SK-N-SH (cell line): ENCODE measurements at regions not wholly inside any gene's neighbourhood (a gene's known extent, or its start where the extent isn't known, plus 50 kb on each side); places are given as distances from the start of the nearest gene placed in this dataset.

Experiments used
- CTCF ChIA-PET: fragments of 300-600, 350-600 bp; formaldehyde crosslinking; extraction: SDS; loops from one replicate; lab custom pipeline; 2021; lab: Yijun Ruan, JAX
- POLR2A ChIA-PET: fragments of 350-600 bp; sonication (Branson Sonifier 250); formaldehyde crosslinking; extraction: SDS; loops from one replicate; lab custom pipeline; 2020; ENCODE audit warnings: antibody characterized with exemption, inconsistent platforms; lab: Yijun Ruan, JAX
- DNase-seq: peaks from one replicate; pipeline ENCODE4 v3.0.0; 2012
- H2AFZ ChIP-seq: fragments of 200-600 bp; sonication (generic); 2 replicates; pipeline ENCODE4 v1.8.1; 2016; ENCODE audit warnings: antibody characterized with exemption, mild to moderate bottlenecking, low read depth
- H3F3A ChIP-seq: fragments of 200-600 bp; sonication (generic); replicated peaks from 2 replicates; pipeline ENCODE3; 2016; ENCODE audit warnings: antibody characterized with exemption, mild to moderate bottlenecking; ENCODE audit not compliant: insufficient read depth
- H3K27ac ChIP-seq, 2 experiments: fragments of 200-500 bp in 1 of 2; fragments of 200-600 bp in 1 of 2; sonication (Bioruptor generic) in 1 of 2; sonication (generic), shearing (Covaris generic) in 1 of 2; 2 replicates each; pipeline versions ENCODE4 v1.5.1 to v1.6.1; 2014 to 2016; ENCODE audit warnings: low read depth in 2 of 2, inconsistent platforms in 1 of 2, low read length in 1 of 2, mild to moderate bottlenecking in 1 of 2, mixed read lengths in 1 of 2
- H3K27me3 ChIP-seq: fragments of 200-600 bp; sonication (generic), shearing (Covaris generic); 2 replicates; pipeline ENCODE4 v1.6.1; 2016; ENCODE audit warnings: mixed run types; ENCODE audit not compliant: insufficient read depth
- H3K36me3 ChIP-seq, 2 experiments: fragments of 200-500 bp in 1 of 2; fragments of 200-600 bp in 1 of 2; sonication (Bioruptor generic) in 1 of 2; sonication (generic) in 1 of 2; replicated peaks in 1 of 2; 2 replicates each; pipeline versions ENCODE3 to v1.5.1; 2014 to 2016; ENCODE audit warnings: low read length in 1 of 2, mild to moderate bottlenecking in 1 of 2; ENCODE audit not compliant: insufficient read depth in 2 of 2, control insufficient read depth in 1 of 2
- H3K4me1 ChIP-seq, 2 experiments: fragments of 200-500 bp in 1 of 2; fragments of 200-600 bp in 1 of 2; sonication (Bioruptor generic) in 1 of 2; sonication (generic), shearing (Covaris generic) in 1 of 2; 2 replicates each; pipeline versions ENCODE4 v1.5.1 to v1.6.1; 2014 to 2016; ENCODE audit warnings: low read depth in 1 of 2, low read length in 1 of 2, mixed run types in 1 of 2; ENCODE audit not compliant: insufficient read depth in 2 of 2, control insufficient read depth in 1 of 2
- H3K4me2 ChIP-seq: fragments of 200-600 bp; sonication (generic), shearing (Covaris generic); 2 replicates; pipeline ENCODE4 v1.6.1; 2017; ENCODE audit warnings: mixed run types
- H3K4me3 ChIP-seq, 2 experiments: fragments of 200-500 bp in 1 of 2; fragments of 200-600 bp in 1 of 2; sonication (Bioruptor generic) in 1 of 2; sonication (generic), shearing (Covaris generic) in 1 of 2; 2 replicates each; pipeline versions ENCODE4 v1.5.1 to v1.8.1; 2014 to 2016; ENCODE audit warnings: low read depth in 2 of 2, inconsistent platforms in 1 of 2, low read length in 1 of 2, mild to moderate bottlenecking in 1 of 2, mixed read lengths in 1 of 2, moderate library complexity in 1 of 2
- H3K79me2 ChIP-seq: fragments of 200-600 bp; sonication (generic); 2 replicates; pipeline ENCODE4 v1.8.1; 2017; ENCODE audit warnings: mild to moderate bottlenecking; ENCODE audit not compliant: insufficient read depth
- H3K9ac ChIP-seq: fragments of 200-600 bp; sonication (generic); 2 replicates; pipeline ENCODE4 v1.6.1; 2017; ENCODE audit warnings: mixed run types
- H3K9me2 ChIP-seq: fragments of 200-600 bp; sonication (generic); 2 replicates; pipeline ENCODE4 v1.6.1; 2017; ENCODE audit warnings: mixed run types
- H3K9me3 ChIP-seq: fragments of 200-600 bp; sonication (generic); 2 replicates; pipeline ENCODE4 v1.6.1; 2017; ENCODE audit warnings: mixed run types, mild to moderate bottlenecking, moderate library complexity
- H4K20me1 ChIP-seq: fragments of 200-600 bp; sonication (generic); 2 replicates; pipeline ENCODE4 v1.6.1; 2017; ENCODE audit warnings: mild to moderate bottlenecking, mixed run types; ENCODE audit not compliant: insufficient read depth
- CHD2 ChIP-seq: fragments of 150-350 bp; IDR thresholded peaks from 2 replicates; pipeline ENCODE4 v1.6.1; 2018; ENCODE audit warnings: low read length; ENCODE audit not compliant: partially characterized antibody
- ELF1 ChIP-seq: IDR thresholded peaks from 2 replicates; pipeline ENCODE4 v1.4.0; 2012
- EP300 ChIP-seq, 2 experiments: IDR thresholded peaks; 2 replicates each; pipeline versions ENCODE4 v1.4.0 to v1.6.1; 2012; ENCODE audit warnings: borderline replicate concordance in 1 of 2, low read depth in 1 of 2, low read length in 1 of 2
- EZH2phosphoT487 ChIP-seq: fragments of 200-600 bp; sonication (generic); IDR thresholded peaks from 2 replicates; pipeline ENCODE4 v1.6.1; 2017; ENCODE audit warnings: low read depth, mixed run types, mild to moderate bottlenecking, antibody characterized with exemption, moderate library complexity, borderline replicate concordance
- FOXJ3 ChIP-seq: sonication (generic); formaldehyde crosslinking; IDR thresholded peaks from 2 replicates; pipeline ENCODE4 v1.5.1; 2020; ENCODE audit warnings: mild to moderate bottlenecking, missing genetic modification reagents
- IRF3 ChIP-seq: fragments of 150-350 bp; IDR thresholded peaks from 2 replicates; pipeline ENCODE4 v1.6.1; 2016; ENCODE audit warnings: mild to moderate bottlenecking, low read depth, low read length
- MEF2A ChIP-seq: IDR thresholded peaks from 2 replicates; pipeline ENCODE4 v1.4.0; 2012; ENCODE audit warnings: low read depth, borderline replicate concordance
- POLR2AphosphoS5 ChIP-seq: IDR thresholded peaks from 2 replicates; pipeline ENCODE4 v1.6.1; 2012; ENCODE audit warnings: low read depth, low read length
- RAD21 ChIP-seq: IDR thresholded peaks from 2 replicates; pipeline ENCODE4 v1.6.1; 2012; ENCODE audit warnings: mild to moderate bottlenecking, low read length
- RFX5 ChIP-seq: IDR thresholded peaks from 2 replicates; pipeline ENCODE4 v1.6.1; 2012; ENCODE audit warnings: mild to moderate bottlenecking, improper control_type of control experiment, low read length
- RXRA ChIP-seq: IDR thresholded peaks from 2 replicates; pipeline ENCODE4 v1.4.0; 2012; ENCODE audit warnings: low read depth, mild to moderate bottlenecking, borderline replicate concordance
- SIN3A ChIP-seq: IDR thresholded peaks from 2 replicates; pipeline ENCODE4 v1.6.1; 2012; ENCODE audit warnings: low read depth, mild to moderate bottlenecking, low read length, moderate library complexity, borderline replicate concordance
- TCF12 ChIP-seq: IDR thresholded peaks from 2 replicates; pipeline ENCODE4 v1.4.0; 2012
- TEAD4 ChIP-seq: IDR thresholded peaks from 2 replicates; pipeline ENCODE4 v1.4.0; 2012; ENCODE audit warnings: mild to moderate bottlenecking, borderline replicate concordance; ENCODE audit not compliant: insufficient read depth
- USF2 ChIP-seq: fragments of 150-350 bp; IDR thresholded peaks from 2 replicates; pipeline ENCODE4 v1.6.1; 2017; ENCODE audit warnings: antibody characterized with exemption, low read length, low read depth, borderline replicate concordance
- YY1 ChIP-seq: IDR thresholded peaks from 2 replicates; pipeline ENCODE4 v1.4.0; 2012; ENCODE audit warnings: low read depth, mild to moderate bottlenecking
- ZBTB33 ChIP-seq: IDR thresholded peaks from 2 replicates; pipeline ENCODE4 v1.4.0; 2012; ENCODE audit warnings: low read depth, borderline replicate concordance
- WGBS: methylation state at CpG from one replicate; pipeline ENCODE4 v1.1.6; 2017; ENCODE audit warnings: low lambda C conversion rate; 5-methylcytosine and 5-hydroxymethylcytosine counted together
- TF ChIP-seq, protein P1 (sequence below): IDR thresholded peaks from 2 replicates; pipeline ENCODE4 v1.4.0; 2012; ENCODE audit warnings: low read depth, borderline replicate concordance
- TF ChIP-seq, protein P2 (sequence below): fragments of 200-600 bp; sonication (generic); IDR thresholded peaks from 2 replicates; pipeline ENCODE4 v1.6.1; 2017; ENCODE audit warnings: antibody characterized with exemption, mild to moderate bottlenecking, moderate library complexity

- no peaks in the 10 kb centered on the region for H3K36me3 ChIP-seq
- no peaks in the 10 kb centered on the region for H3F3A ChIP-seq
- no peak overlapping the region for H3K4me2 ChIP-seq
- H2AFZ ChIP-seq, result no peak overlapping the region
- no peak overlapping the region for H3K9ac ChIP-seq
- H3K4me1 ChIP-seq, result no peaks in the 10 kb centered on the region; a peak in 1 of 4 replicates
- no peaks in the 10 kb centered on the region; the same call in 1 of the 2 replicates for H3K27me3 ChIP-seq
- WGBS, result 37% methylated on average over 8 of the region's 9 CpGs
- H4K20me1 ChIP-seq, result no peaks in the 10 kb centered on the region
- no peak overlapping the region for H3K27ac ChIP-seq
- H3K9me3 ChIP-seq, result no peaks in the 10 kb centered on the region
- no peaks in the 10 kb centered on the region for H3K79me2 ChIP-seq
- H3K4me3 ChIP-seq, result no peak overlapping the region
- DNase-seq, result no peak
- CTCF ChIA-PET, result no interaction called here
- TF ChIP-seq, protein P1, sequence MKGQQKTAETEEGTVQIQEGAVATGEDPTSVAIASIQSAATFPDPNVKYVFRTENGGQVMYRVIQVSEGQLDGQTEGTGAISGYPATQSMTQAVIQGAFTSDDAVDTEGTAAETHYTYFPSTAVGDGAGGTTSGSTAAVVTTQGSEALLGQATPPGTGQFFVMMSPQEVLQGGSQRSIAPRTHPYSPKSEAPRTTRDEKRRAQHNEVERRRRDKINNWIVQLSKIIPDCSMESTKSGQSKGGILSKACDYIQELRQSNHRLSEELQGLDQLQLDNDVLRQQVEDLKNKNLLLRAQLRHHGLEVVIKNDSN, result no peak
- no peak for TF ChIP-seq RXRA
- TF ChIP-seq, protein P2, sequence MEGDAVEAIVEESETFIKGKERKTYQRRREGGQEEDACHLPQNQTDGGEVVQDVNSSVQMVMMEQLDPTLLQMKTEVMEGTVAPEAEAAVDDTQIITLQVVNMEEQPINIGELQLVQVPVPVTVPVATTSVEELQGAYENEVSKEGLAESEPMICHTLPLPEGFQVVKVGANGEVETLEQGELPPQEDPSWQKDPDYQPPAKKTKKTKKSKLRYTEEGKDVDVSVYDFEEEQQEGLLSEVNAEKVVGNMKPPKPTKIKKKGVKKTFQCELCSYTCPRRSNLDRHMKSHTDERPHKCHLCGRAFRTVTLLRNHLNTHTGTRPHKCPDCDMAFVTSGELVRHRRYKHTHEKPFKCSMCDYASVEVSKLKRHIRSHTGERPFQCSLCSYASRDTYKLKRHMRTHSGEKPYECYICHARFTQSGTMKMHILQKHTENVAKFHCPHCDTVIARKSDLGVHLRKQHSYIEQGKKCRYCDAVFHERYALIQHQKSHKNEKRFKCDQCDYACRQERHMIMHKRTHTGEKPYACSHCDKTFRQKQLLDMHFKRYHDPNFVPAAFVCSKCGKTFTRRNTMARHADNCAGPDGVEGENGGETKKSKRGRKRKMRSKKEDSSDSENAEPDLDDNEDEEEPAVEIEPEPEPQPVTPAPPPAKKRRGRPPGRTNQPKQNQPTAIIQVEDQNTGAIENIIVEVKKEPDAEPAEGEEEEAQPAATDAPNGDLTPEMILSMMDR, result no peak
- TF ChIP-seq MEF2A, result no peak
- no peak for TF ChIP-seq CHD2
- no peak for TF ChIP-seq IRF3
- TF ChIP-seq USF2, result no peak
- TF ChIP-seq RFX5, result no peak
- no peak for TF ChIP-seq EP300 (IDR thresholded peaks at IDR 0.05; ENCODE audit: borderline replicate concordance in 1 of 2, low read depth in 1 of 2, low read length in 1 of 2)
- POLR2A ChIA-PET, result no interaction called here
- H3K9me2 ChIP-seq, result no peaks in the 10 kb centered on the region
These were observed 1267.3 kb downstream of the BRD1 start for GRCh38 chr22:48560389-48560751.

DNA sequence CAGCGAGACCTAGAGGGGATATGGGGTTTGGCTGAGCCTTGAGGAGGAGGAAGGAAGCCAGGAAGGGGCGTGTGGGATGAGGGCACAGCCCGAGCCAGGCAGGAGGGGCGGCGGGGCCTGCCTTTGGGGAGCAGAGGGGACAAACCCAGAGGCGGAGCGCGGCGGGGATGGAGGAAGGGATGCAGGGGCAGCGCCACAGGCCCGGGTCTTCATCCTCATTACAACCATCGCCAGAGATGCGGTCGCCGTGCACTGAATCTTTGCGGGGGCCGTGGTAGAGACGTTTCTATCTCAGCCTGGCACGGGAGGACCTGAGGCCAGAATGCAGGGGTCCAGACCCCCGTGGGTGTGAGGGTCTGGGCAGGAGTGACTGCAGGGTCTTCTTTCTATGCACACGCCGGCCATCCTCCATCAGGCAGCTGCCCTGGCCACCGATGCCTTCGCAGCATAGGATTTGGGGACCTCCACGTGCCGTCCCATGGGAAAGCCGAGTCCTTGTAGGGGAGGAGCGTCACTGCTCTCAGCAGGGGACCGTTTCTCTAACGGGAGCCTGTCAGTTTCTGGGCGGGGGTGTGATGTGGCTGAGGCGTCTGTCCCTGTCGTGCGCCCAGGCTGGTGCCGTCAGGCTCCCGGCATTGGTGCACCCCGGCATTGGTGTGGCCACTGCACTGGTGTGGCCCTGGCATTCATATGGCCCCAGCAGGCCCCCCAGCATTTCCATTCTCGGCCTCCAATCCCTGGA, 1267.9 kb downstream of the BRD1 start:
- no peaks in the 10 kb centered on the region for H4K20me1 ChIP-seq
- H3F3A ChIP-seq, result no peaks in the 10 kb centered on the region
- H3K27ac ChIP-seq, result no peak overlapping the region
- H3K4me1 ChIP-seq, result no peaks in the 10 kb centered on the region; a peak in 1 of 4 replicates
- no peak for DNase-seq
- ChIA-PET POLR2A (no interaction called here), CTCF (no interaction called here)
- H3K4me2 ChIP-seq, result no peak overlapping the region
- H3K27me3 ChIP-seq, result no peaks in the 10 kb centered on the region; the same call in 1 of the 2 replicates
- no peaks in the 10 kb centered on the region for H3K9me2 ChIP-seq
- H3K4me3 ChIP-seq, result no peak overlapping the region
- no peaks in the 10 kb centered on the region for H3K79me2 ChIP-seq
- H3K36me3 ChIP-seq, result no peaks in the 10 kb centered on the region
- H3K9me3 ChIP-seq, result no peaks in the 10 kb centered on the region
- no peak overlapping the region for H2AFZ ChIP-seq
- 50% methylated on average over 28 of the region's 38 CpGs for WGBS
- no peak overlapping the region for H3K9ac ChIP-seq
- TF ChIP-seq ELF1 (no peak), MEF2A (no peak), ZBTB33 (no peak), TEAD4 (no peak), RXRA (no peak), RAD21 (no peak), SIN3A (no peak), EZH2phosphoT487 (no peak), POLR2AphosphoS5 (no peak), EP300 (IDR thresholded peaks at IDR 0.05; ENCODE audit: borderline replicate concordance in 1 of 2, low read depth in 1 of 2, low read length in 1 of 2) (no peak), YY1 (no peak), TCF12 (no peak), FOXJ3 (no peak)
- TF ChIP-seq, protein P1, result no peak
